Vagina (tissue), 2 donors: ENCODE measurements at regions not wholly inside any gene's neighbourhood (a gene's known extent, or its start where the extent isn't known, plus 50 kb on each side); places are given as distances from the start of the nearest gene placed in this dataset.
A peak's percentile ranks its signal among the peaks of the same experiment; 100 is the strongest.

ENCODE experiments used
- DNase-seq, 2 donors: peaks; one replicate each; pipeline ENCODE4 v3.0.0-alpha.2; 2017; ENCODE audit errors: extremely low spot score in 2 of 2
- H3K27ac ChIP-seq: fragments of 200-600 bp; sonication (generic); one replicate; pipeline ENCODE4 v1.5.1; 2019
- H3K27me3 ChIP-seq: fragments of 200-600 bp; sonication (generic); one replicate; pipeline ENCODE4 v1.5.1; 2019
- H3K36me3 ChIP-seq, 2 donors: fragments of 200-600 bp; sonication (generic); one replicate each; pipeline ENCODE4 v1.5.1; 2017 to 2019
- H3K4me1 ChIP-seq: fragments of 200-600 bp; sonication (generic); one replicate; pipeline ENCODE4 v1.5.1; 2019
- H3K4me3 ChIP-seq, 2 donors: fragments of 200-600 bp; sonication (generic); 1 replicate in 1 of 2; 2 replicates in 1 of 2; pipeline ENCODE4 v1.5.1; 2016 to 2019
- H3K9me3 ChIP-seq: fragments of 200-600 bp; sonication (generic); one replicate; pipeline ENCODE4 v1.5.1; 2019
- CTCF ChIP-seq, 3 experiments: fragments of 450-650 bp in 2 of 3; fragments of 200-600 bp in 1 of 3; sonication (generic) in 1 of 3; IDR thresholded peaks; one replicate each; pipeline ENCODE4 v1.5.1; 2017 to 2019; ENCODE audit warnings: antibody characterized with exemption in 3 of 3, mild to moderate bottlenecking in 2 of 3, moderate library complexity in 2 of 3
- POLR2A ChIP-seq, 2 donors: fragments of 450-650 bp; IDR thresholded peaks; one replicate each; pipeline ENCODE4 v1.6.1; 2017; ENCODE audit warnings: antibody characterized with exemption in 2 of 2, mild to moderate bottlenecking in 2 of 2, moderate library complexity in 2 of 2
- POLR2AphosphoS5 ChIP-seq, 2 donors: sonication (generic); formaldehyde crosslinking; IDR thresholded peaks; one replicate each; pipeline ENCODE4 v1.9.0; 2017; ENCODE audit warnings: antibody characterized with exemption in 2 of 2, mild to moderate bottlenecking in 2 of 2, low read depth in 1 of 2; ENCODE audit not compliant: insufficient read depth in 1 of 2
- intact Hi-C: fragments of 100-400 bp; cut with DNase I; formaldehyde crosslinking; loops from one replicate; pipeline ENCODE4 v1.15.1; 2023

DNA sequence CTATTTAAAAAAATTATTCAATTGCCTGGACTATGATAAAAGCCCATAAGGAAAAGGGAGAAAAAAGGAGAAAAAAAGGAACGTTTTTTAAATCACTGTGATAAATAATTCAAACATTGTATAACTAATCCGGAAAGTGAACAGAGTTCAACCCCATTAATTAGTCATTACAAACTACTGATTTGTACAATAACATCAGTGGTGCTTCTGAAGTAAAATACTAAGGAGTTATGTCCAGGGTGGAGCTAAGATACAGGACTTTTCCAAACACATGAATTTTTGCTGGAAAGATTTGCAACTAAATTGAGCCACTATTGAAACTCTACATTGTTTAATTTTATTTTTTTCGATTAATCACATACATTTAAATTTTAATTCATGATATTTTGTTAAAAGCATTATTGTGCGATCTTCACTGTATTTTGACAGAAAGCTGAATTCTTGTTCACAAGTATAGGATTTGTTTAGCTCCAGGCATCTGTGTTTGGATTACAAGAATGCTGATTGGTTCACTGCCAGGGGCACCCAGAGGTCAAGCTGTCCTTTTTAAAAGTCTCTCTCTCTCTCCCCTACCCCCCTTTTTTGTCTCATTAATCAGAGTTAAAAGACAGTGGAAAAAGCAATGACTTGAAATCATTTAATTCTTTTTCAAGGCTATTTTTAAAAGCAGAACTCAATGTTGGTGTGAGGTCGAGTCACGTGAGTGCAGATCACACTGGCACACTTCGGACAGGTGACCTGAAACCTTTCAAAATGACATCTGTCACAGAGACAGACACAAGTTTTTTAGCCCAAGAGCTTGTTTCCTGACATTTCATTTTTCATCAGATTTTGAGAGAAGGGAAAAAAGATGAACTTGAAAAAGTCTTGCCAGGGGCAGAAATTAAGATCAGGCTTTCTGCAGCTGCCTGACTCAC lies 387.3 kb downstream of the NR2F1-AS1 start:
- DNase-seq = no peak
- intact Hi-C loops = no loop called here
- H3K27ac ChIP-seq = peak overlapping the region; percentile 28

GRCh38 chr5:93192683-93193082 lies 388.3 kb downstream of the NR2F1-AS1 start:
- no peaks in the 10 kb centered on the region for H3K9me3 ChIP-seq
- H3K27ac ChIP-seq = no peak overlapping the region
- H3K27me3 ChIP-seq = no peaks in the 10 kb centered on the region
- DNase-seq = no peak
- no peaks in the 10 kb centered on the region for H3K36me3 ChIP-seq
- peaks cover 7% of the 10 kb centered on the region for H3K4me1 ChIP-seq
- no peak for TF ChIP-seq POLR2A (IDR thresholded peaks at IDR 0.05)
- no peak for TF ChIP-seq POLR2AphosphoS5 (IDR thresholded peaks at IDR 0.05; ENCODE audit: insufficient read depth in 1 of 2, low read depth in 1 of 2)
- TF ChIP-seq CTCF (IDR thresholded peaks at IDR 0.05) = no peak
- intact Hi-C loops = no loop called here
- no peak overlapping the region for H3K4me3 ChIP-seq

More for the DNA sequence above, 387.3 kb downstream of the NR2F1-AS1 start:
- H3K27me3 ChIP-seq = no peaks in the 10 kb centered on the region
- no peaks in the 10 kb centered on the region for H3K9me3 ChIP-seq
- no peak for TF ChIP-seq POLR2AphosphoS5 (IDR thresholded peaks at IDR 0.05; ENCODE audit: insufficient read depth in 1 of 2, low read depth in 1 of 2)
- TF ChIP-seq POLR2A (IDR thresholded peaks at IDR 0.05) = no peak
- no peak for TF ChIP-seq CTCF (IDR thresholded peaks at IDR 0.05)
- peaks cover 7% of the 10 kb centered on the region for H3K4me1 ChIP-seq
- no peak overlapping the region for H3K4me3 ChIP-seq
- no peaks in the 10 kb centered on the region for H3K36me3 ChIP-seq

- H3K9me3 ChIP-seq = no peaks in the 10 kb centered on the region
- H3K4me1 ChIP-seq = peaks cover 1% of the 10 kb centered on the region
- TF ChIP-seq CTCF (IDR thresholded peaks at IDR 0.05) (no peak), POLR2AphosphoS5 (IDR thresholded peaks at IDR 0.05; ENCODE audit: insufficient read depth in 1 of 2, low read depth in 1 of 2) (no peak), POLR2A (IDR thresholded peaks at IDR 0.05) (no peak)
- H3K4me3 ChIP-seq = no peak overlapping the region
- no peaks in the 10 kb centered on the region for H3K27me3 ChIP-seq
- DNase-seq = no peak
- no peak overlapping the region for H3K27ac ChIP-seq
- H3K36me3 ChIP-seq = no peaks in the 10 kb centered on the region
- intact Hi-C loops = no loop called here
These were observed 388.9 kb downstream of the NR2F1-AS1 start for GRCh38 chr5:93192087-93192486.

DNA sequence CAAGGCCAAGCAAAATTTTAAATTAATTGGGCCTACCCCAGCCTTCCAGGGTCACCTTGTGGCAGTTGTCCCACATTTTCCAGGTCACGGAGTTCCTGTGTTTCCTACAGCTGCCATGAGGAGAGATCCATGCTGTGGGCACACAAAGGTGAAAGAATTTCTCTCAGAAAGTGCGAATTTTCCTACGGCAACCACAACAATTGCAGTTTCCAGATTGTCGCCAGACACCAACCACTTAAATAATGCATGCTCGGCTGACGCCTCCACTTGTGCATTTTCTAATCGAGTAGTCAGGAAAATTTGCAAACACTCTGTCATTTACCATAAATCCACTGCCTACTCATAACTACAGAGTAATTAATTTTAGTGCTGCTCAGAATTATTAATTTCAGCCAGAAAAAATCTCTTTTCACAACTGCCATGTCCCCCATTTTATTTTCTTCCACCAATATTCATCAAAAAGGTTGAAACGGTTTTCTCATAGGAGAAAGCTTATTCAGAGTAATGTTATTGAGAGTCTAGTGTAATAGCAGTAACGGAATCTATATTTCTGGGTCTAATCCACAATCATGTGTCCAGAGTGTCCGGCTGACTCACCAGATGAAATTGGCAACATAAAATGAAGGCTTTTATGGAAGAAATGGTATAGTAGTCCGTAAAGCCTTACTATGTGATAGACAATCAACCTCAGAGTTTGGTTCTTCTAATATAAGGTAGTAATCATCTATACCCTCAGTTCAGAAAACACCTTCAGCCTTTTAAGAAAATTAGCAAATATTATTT lies 389.8 kb downstream of the NR2F1-AS1 start:
- Histone ChIP-seq H3K4me3 (no peak overlapping the region), H3K27me3 (no peaks in the 10 kb centered on the region), H3K36me3 (no peaks in the 10 kb centered on the region), H3K4me1 (no peaks in the 10 kb centered on the region), H3K9me3 (no peaks in the 10 kb centered on the region), H3K27ac (no peak overlapping the region)
- intact Hi-C loops = no loop called here
- TF ChIP-seq POLR2A (IDR thresholded peaks at IDR 0.05) (no peak), POLR2AphosphoS5 (IDR thresholded peaks at IDR 0.05; ENCODE audit: insufficient read depth in 1 of 2, low read depth in 1 of 2) (no peak), CTCF (IDR thresholded peaks at IDR 0.05) (no peak)
- DNase-seq = no peak
